H54 (cell line): ENCODE measurements at regions not wholly inside any gene's neighbourhood (a gene's known extent, or its start where the extent isn't known, plus 50 kb on each side); places are given as distances from the start of the nearest gene placed in this dataset.

Experiments used
- DNase-seq: peaks from one replicate; pipeline ENCODE4 v3.0.0; 2011; ENCODE audit warnings: low spot score, mixed read lengths; ENCODE audit not compliant: insufficient read length
- FAIRE-seq: peaks from 3 replicates; lab custom pipeline; 2011; peaks lifted over from hg19 to GRCh38; lab: Jason Lieb, UNC
- POLR2A ChIP-seq: IDR thresholded peaks from 2 replicates; pipeline ENCODE4 v1.6.1; 2011; ENCODE audit warnings: low read depth, mild to moderate bottlenecking, low read length

GRCh38 chr2:15779381-15780041, 160.8 kb upstream of the MYCN start:
- no peak for TF ChIP-seq POLR2A
- FAIRE-seq (no peak), DNase-seq (no peak)

GRCh38 chr2:15780234-15780633, 160.1 kb upstream of the MYCN start:
- TF ChIP-seq POLR2A = no peak
- FAIRE-seq = no peak

GRCh38 chr2:15780912-15781574, 159.3 kb upstream of the MYCN start:
- TF ChIP-seq POLR2A = no peak
- FAIRE-seq = no peak
- DNase-seq = no peak

More at GRCh38 chr2:15780234-15780633, 160.1 kb upstream of the MYCN start:
- no peak for DNase-seq

- DNase-seq (no peak), FAIRE-seq (no peak)
- TF ChIP-seq POLR2A = no peak
Observed at GRCh38 chr2:15782009-15782751, 158.2 kb upstream of the MYCN start.

- TF ChIP-seq POLR2A = no peak
- no peak for DNase-seq
- no peak for FAIRE-seq
Observed at GRCh38 chr2:15782769-15783294, 157.5 kb upstream of the MYCN start.

GRCh38 chr2:15783489-15783888, 156.9 kb upstream of the MYCN start:
- DNase-seq (no peak), FAIRE-seq (no peak)
- no peak for TF ChIP-seq POLR2A

GRCh38 chr2:15784106-15784885, 156.1 kb upstream of the MYCN start:
- DNase-seq (no peak), FAIRE-seq (no peak)
- no peak for TF ChIP-seq POLR2A

GRCh38 chr2:15784886-15785801, 155.2 kb upstream of the MYCN start:
- FAIRE-seq (no peak), DNase-seq (no peak)
- no peak for TF ChIP-seq POLR2A

- DNase-seq = no peak
- TF ChIP-seq POLR2A = no peak
- FAIRE-seq = no peak
Observed at GRCh38 chr2:15786003-15786654, 154.2 kb upstream of the MYCN start.

- no peak for TF ChIP-seq POLR2A
- no peak for DNase-seq
- FAIRE-seq = no peak
Observed at GRCh38 chr2:15786901-15787300, 153.4 kb upstream of the MYCN start.

GRCh38 chr2:15787535-15788454, 152.6 kb upstream of the MYCN start:
- no peak for DNase-seq
- no peak for FAIRE-seq
- no peak for TF ChIP-seq POLR2A
